Breast epithelium (tissue), 4 donors: ENCODE measurements at regions not wholly inside any gene's neighbourhood (a gene's known extent, or its start where the extent isn't known, plus 50 kb on each side); places are given as distances from the start of the nearest gene placed in this dataset.

ENCODE experiments used
- DNase-seq, 2 donors: peaks; one replicate each; pipeline ENCODE4 v3.0.0-alpha.2; 2019; ENCODE audit warnings: low spot score in 2 of 2
- H3K27ac ChIP-seq, 2 donors: fragments of 200-600 bp; sonication (generic) in 1 of 2; one replicate each; pipeline ENCODE4 v1.5.1; 2016 to 2019; ENCODE audit warnings: mild to moderate bottlenecking in 1 of 2
- H3K27me3 ChIP-seq, 2 donors: fragments of 200-600 bp; sonication (generic) in 1 of 2; one replicate each; pipeline versions ENCODE4 v1.5.1 to v1.6.0; 2017 to 2019; ENCODE audit warnings: control low read depth in 1 of 2, mild to moderate bottlenecking in 1 of 2
- H3K36me3 ChIP-seq: fragments of 200-600 bp; one replicate; pipeline ENCODE4 v1.5.1; 2019
- H3K4me1 ChIP-seq, 2 donors: fragments of 200-600 bp; sonication (generic); one replicate each; pipeline ENCODE4 v1.5.1; 2016 to 2019; ENCODE audit warnings: control low read depth in 1 of 2
- H3K4me3 ChIP-seq, 3 donors: fragments of 200-600 bp; sonication (generic); 1 replicate in 2 of 3; 2 replicates in 1 of 3; pipeline ENCODE4 v1.5.1; 2016 to 2019; ENCODE audit warnings: mild to moderate bottlenecking in 3 of 3, moderate library complexity in 2 of 3
- H3K9me3 ChIP-seq, 2 donors: fragments of 200-600 bp; sonication (generic) in 1 of 2; one replicate each; pipeline ENCODE4 v1.5.1; 2016 to 2019; ENCODE audit warnings: control low read depth in 1 of 2
- CTCF ChIP-seq, 3 donors: fragments of 450-650 bp; IDR thresholded peaks; one replicate each; pipeline ENCODE4 v1.5.1; 2016 to 2017; ENCODE audit warnings: antibody characterized with exemption in 3 of 3, mild to moderate bottlenecking in 3 of 3, moderate library complexity in 3 of 3
- POLR2A ChIP-seq: fragments of 450-650 bp; IDR thresholded peaks from one replicate; pipeline ENCODE4 v1.6.1; 2016; ENCODE audit warnings: antibody characterized with exemption, mild to moderate bottlenecking, moderate library complexity
- POLR2AphosphoS5 ChIP-seq, 3 donors: sonication (generic); formaldehyde crosslinking; IDR thresholded peaks; one replicate each; pipeline ENCODE4 v1.6.1; 2017; ENCODE audit warnings: antibody characterized with exemption in 3 of 3
- intact Hi-C: fragments of 100-400 bp; cut with DNase I; formaldehyde crosslinking; loops from one replicate; pipeline ENCODE4 v1.15.1; 2023; ENCODE audit warnings: low total_unique reads

GRCh38 chr3:117688583-117688982 is 979.0 kb downstream of the TUSC7 start:
- no peaks in the 10 kb centered on the region for H3K4me1 ChIP-seq
- no peak for DNase-seq

DNA sequence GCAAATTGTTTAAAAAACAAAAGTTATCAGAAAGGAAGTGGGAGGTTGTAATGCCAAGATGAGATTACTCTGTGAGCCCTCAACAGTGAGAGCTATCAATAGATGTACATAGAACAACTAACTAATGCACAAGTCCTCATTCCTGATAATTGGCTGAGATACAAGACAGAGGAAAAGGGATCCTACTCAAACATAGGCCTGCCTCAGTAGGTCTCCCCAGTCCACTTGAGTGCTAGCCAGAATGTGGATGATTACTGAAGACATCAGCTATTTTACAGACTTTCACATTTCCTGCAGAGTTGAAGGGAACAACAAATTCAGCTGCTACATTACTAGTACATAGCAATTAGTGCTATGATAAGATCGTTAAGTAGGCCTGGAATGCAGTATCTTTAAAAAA is 981.9 kb downstream of the TUSC7 start:
- no peaks in the 10 kb centered on the region for H3K36me3 ChIP-seq
- H3K27ac ChIP-seq, result no peak overlapping the region
- no peaks in the 10 kb centered on the region for H3K27me3 ChIP-seq
- no peak for TF ChIP-seq POLR2A
- TF ChIP-seq POLR2AphosphoS5 (IDR thresholded peaks at IDR 0.05), result no peak
- no peak for TF ChIP-seq CTCF (IDR thresholded peaks at IDR 0.05)
- no peaks in the 10 kb centered on the region for H3K4me1 ChIP-seq
- no peaks in the 10 kb centered on the region for H3K9me3 ChIP-seq
- H3K4me3 ChIP-seq, result no peak overlapping the region
- intact Hi-C loops, result no loop called here
- DNase-seq, result no peak

More at GRCh38 chr3:117688583-117688982, 979.0 kb downstream of the TUSC7 start:
- Histone ChIP-seq H3K27ac (no peak overlapping the region), H3K27me3 (no peaks in the 10 kb centered on the region), H3K36me3 (no peaks in the 10 kb centered on the region), H3K4me3 (no peak overlapping the region), H3K9me3 (no peaks in the 10 kb centered on the region)
- TF ChIP-seq CTCF (IDR thresholded peaks at IDR 0.05), result no peak
- TF ChIP-seq POLR2AphosphoS5 (IDR thresholded peaks at IDR 0.05), result no peak
- TF ChIP-seq POLR2A, result no peak
- intact Hi-C loops, result no loop called here

DNA sequence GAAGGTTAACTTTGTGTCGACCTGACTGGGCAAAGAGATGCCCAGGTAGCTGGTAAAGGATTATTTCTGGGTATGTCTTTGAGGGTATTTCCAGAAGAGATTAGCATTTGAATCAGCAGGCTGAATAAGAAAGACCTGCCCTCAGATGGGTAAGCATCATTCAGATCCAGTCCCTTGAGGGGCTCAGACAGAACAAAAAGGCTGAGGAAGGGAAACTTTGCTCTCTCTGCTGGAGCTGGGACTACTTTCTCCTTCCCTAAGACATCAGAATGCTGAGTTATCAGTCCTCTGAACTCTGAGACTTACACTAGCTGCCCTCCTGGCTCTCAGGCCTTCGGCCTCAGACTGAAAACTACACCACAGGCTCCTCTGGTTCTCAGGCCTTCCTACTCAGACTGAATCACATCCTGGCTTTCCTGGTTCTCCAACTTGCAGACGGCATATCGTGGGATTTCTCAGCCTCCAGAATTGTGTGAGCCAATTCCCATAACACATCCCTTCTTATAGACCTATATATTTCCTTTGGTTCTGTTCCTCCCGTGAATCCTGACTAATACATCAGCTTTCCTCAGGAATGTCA is 982.9 kb downstream of the TUSC7 start:
- DNase-seq, result no peak
- H3K4me3 ChIP-seq, result no peak overlapping the region
- no peaks in the 10 kb centered on the region for H3K36me3 ChIP-seq
- no peaks in the 10 kb centered on the region for H3K27me3 ChIP-seq
- H3K27ac ChIP-seq, result no peak overlapping the region
- H3K9me3 ChIP-seq, result no peaks in the 10 kb centered on the region
- intact Hi-C loops, result no loop called here
- TF ChIP-seq POLR2A (no peak), POLR2AphosphoS5 (IDR thresholded peaks at IDR 0.05) (no peak), CTCF (IDR thresholded peaks at IDR 0.05) (no peak)
- H3K4me1 ChIP-seq, result no peaks in the 10 kb centered on the region

GRCh38 chr3:117695321-117695720 is 985.7 kb downstream of the TUSC7 start:
- no peak overlapping the region for H3K4me3 ChIP-seq
- no peak overlapping the region for H3K27ac ChIP-seq
- no peaks in the 10 kb centered on the region for H3K9me3 ChIP-seq
- no peaks in the 10 kb centered on the region for H3K36me3 ChIP-seq
- no peak for DNase-seq
- intact Hi-C loops, result no loop called here
- no peak for TF ChIP-seq POLR2AphosphoS5 (IDR thresholded peaks at IDR 0.05)
- no peak for TF ChIP-seq POLR2A
- no peak for TF ChIP-seq CTCF (IDR thresholded peaks at IDR 0.05)
- H3K27me3 ChIP-seq, result no peaks in the 10 kb centered on the region
- no peaks in the 10 kb centered on the region for H3K4me1 ChIP-seq

GRCh38 chr3:117695871-117696645 is 986.5 kb downstream of the TUSC7 start:
- intact Hi-C loops, result no loop called here
- H3K27me3 ChIP-seq, result no peaks in the 10 kb centered on the region
- no peak for TF ChIP-seq CTCF (IDR thresholded peaks at IDR 0.05)
- TF ChIP-seq POLR2AphosphoS5 (IDR thresholded peaks at IDR 0.05), result no peak
- no peak for TF ChIP-seq POLR2A
- H3K4me1 ChIP-seq, result no peaks in the 10 kb centered on the region
- H3K27ac ChIP-seq, result no peak overlapping the region
- no peaks in the 10 kb centered on the region for H3K36me3 ChIP-seq
- H3K4me3 ChIP-seq, result no peak overlapping the region
- DNase-seq, result no peak
- H3K9me3 ChIP-seq, result no peaks in the 10 kb centered on the region
